ENCODE measurements at regions not wholly inside any gene's neighbourhood (a gene's known extent, or its start where the extent isn't known, plus 50 kb on each side); places are given as distances from the start of the nearest gene placed in this dataset.

GRCh38 chr5:67364381-67364970, 167.9 kb upstream of the CD180 start:
- TF ChIP-seq POLR2AphosphoS5 (IDR thresholded peaks at IDR 0.05) = no peak
- TF ChIP-seq CTCF (IDR thresholded peaks at IDR 0.05) = no peak
- no peak for TF ChIP-seq POLR2A (IDR thresholded peaks at IDR 0.05)
- TF ChIP-seq EP300 (IDR thresholded peaks at IDR 0.05) = no peak

Measured in stomach (tissue), 4 donors.